GM19025 (cell line): ENCODE measurements at regions not wholly inside any gene's neighbourhood (a gene's known extent, or its start where the extent isn't known, plus 50 kb on each side); places are given as distances from the start of the nearest gene placed in this dataset.

ENCODE experiments used
- ATAC-seq: cut with Tn5 transposase; IDR thresholded peaks from one replicate; pipeline ENCODE4 v1.9.1; 2021; ENCODE audit warnings: mild to moderate bottlenecking, low read depth, moderate library complexity; ENCODE audit not compliant: unreplicated experiment

- ATAC-seq: no peak
Measured at GRCh38 chr2:22582107-22582506, 802.9 kb upstream of the KLHL29 start.

- no peak for ATAC-seq
Measured at GRCh38 chr2:22596306-22596705, 788.7 kb upstream of the KLHL29 start.

GRCh38 chr2:22600156-22600555 lies 784.8 kb upstream of the KLHL29 start:
- ATAC-seq: no peak

- no peak for ATAC-seq
Measured at GRCh38 chr2:22600999-22601398, 784.0 kb upstream of the KLHL29 start.

- ATAC-seq: no peak
Measured at GRCh38 chr2:22604136-22604535, 780.8 kb upstream of the KLHL29 start.

GRCh38 chr2:22616031-22616430 lies 768.9 kb upstream of the KLHL29 start:
- no peak for ATAC-seq

- ATAC-seq: no peak
Measured at GRCh38 chr2:22623620-22624019, 761.4 kb upstream of the KLHL29 start.

GRCh38 chr2:22626621-22627020 lies 758.4 kb upstream of the KLHL29 start:
- no peak for ATAC-seq

GRCh38 chr2:22628221-22628620 lies 756.8 kb upstream of the KLHL29 start:
- no peak for ATAC-seq

GRCh38 chr2:22628906-22629305 lies 756.1 kb upstream of the KLHL29 start:
- ATAC-seq: no peak

- no peak for ATAC-seq
Measured at GRCh38 chr2:22634167-22634566, 750.8 kb upstream of the KLHL29 start.

GRCh38 chr2:22656426-22656825 lies 728.6 kb upstream of the KLHL29 start:
- ATAC-seq: no peak

- ATAC-seq: no peak
Measured at GRCh38 chr2:22673529-22673928, 711.5 kb upstream of the KLHL29 start.

GRCh38 chr2:22683914-22684313 lies 701.1 kb upstream of the KLHL29 start:
- no peak for ATAC-seq

- ATAC-seq: no peak
Measured at GRCh38 chr2:22690096-22690495, 694.9 kb upstream of the KLHL29 start.

- ATAC-seq: no peak
Measured at GRCh38 chr2:22691666-22692065, 693.3 kb upstream of the KLHL29 start.

GRCh38 chr2:22692746-22693145 lies 692.2 kb upstream of the KLHL29 start:
- no peak for ATAC-seq

GRCh38 chr2:22694300-22694699 lies 690.7 kb upstream of the KLHL29 start:
- no peak for ATAC-seq

- ATAC-seq: no peak
Measured at GRCh38 chr2:22694856-22695255, 690.1 kb upstream of the KLHL29 start.

- ATAC-seq: no peak
Measured at GRCh38 chr2:22697054-22697788, 687.8 kb upstream of the KLHL29 start.

- no peak for ATAC-seq
Measured at GRCh38 chr2:22701561-22702160, 683.3 kb upstream of the KLHL29 start.

GRCh38 chr2:22703286-22703920 lies 681.6 kb upstream of the KLHL29 start:
- no peak for ATAC-seq
